ENCODE measurements at regions not wholly inside any gene's neighbourhood (a gene's known extent, or its start where the extent isn't known, plus 50 kb on each side); places are given as distances from the start of the nearest gene placed in this dataset.

DNA sequence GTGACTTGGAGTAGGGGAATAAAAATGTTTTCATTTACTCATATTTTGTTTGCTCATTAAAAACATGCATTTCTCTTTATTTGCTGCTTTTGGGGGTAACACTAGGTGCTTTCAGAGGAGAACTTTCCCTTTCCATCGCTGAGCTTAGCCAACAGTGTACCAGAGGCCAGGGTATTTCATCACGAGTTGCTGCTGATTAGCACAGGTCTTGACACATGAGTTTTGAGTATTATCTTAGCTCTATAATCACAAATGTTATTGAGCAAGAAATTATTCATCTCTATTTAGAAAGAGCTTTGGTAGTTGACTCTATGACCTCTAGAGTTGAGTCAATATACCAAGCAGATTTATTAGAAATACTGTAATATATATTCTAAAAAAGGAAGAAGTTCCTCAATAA, 375.9 kb downstream of the NXPH1 start:
- ATAC-seq = no peak
- DNase-seq = no peak
- Histone ChIP-seq H3K4me1 (ENCODE audit: low read depth) (no peaks in the 10 kb centered on the region), H3K4me3 (no peak overlapping the region), H3K36me3 (ENCODE audit: low read depth) (no peaks in the 10 kb centered on the region), H3K9me3 (no peaks in the 10 kb centered on the region)
- intact Hi-C loops (cut with DNase I, micrococcal nuclease) = no loop called here
- TF ChIP-seq, protein P1, sequence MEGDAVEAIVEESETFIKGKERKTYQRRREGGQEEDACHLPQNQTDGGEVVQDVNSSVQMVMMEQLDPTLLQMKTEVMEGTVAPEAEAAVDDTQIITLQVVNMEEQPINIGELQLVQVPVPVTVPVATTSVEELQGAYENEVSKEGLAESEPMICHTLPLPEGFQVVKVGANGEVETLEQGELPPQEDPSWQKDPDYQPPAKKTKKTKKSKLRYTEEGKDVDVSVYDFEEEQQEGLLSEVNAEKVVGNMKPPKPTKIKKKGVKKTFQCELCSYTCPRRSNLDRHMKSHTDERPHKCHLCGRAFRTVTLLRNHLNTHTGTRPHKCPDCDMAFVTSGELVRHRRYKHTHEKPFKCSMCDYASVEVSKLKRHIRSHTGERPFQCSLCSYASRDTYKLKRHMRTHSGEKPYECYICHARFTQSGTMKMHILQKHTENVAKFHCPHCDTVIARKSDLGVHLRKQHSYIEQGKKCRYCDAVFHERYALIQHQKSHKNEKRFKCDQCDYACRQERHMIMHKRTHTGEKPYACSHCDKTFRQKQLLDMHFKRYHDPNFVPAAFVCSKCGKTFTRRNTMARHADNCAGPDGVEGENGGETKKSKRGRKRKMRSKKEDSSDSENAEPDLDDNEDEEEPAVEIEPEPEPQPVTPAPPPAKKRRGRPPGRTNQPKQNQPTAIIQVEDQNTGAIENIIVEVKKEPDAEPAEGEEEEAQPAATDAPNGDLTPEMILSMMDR (IDR thresholded peaks at IDR 0.05) = no peak

DNA sequence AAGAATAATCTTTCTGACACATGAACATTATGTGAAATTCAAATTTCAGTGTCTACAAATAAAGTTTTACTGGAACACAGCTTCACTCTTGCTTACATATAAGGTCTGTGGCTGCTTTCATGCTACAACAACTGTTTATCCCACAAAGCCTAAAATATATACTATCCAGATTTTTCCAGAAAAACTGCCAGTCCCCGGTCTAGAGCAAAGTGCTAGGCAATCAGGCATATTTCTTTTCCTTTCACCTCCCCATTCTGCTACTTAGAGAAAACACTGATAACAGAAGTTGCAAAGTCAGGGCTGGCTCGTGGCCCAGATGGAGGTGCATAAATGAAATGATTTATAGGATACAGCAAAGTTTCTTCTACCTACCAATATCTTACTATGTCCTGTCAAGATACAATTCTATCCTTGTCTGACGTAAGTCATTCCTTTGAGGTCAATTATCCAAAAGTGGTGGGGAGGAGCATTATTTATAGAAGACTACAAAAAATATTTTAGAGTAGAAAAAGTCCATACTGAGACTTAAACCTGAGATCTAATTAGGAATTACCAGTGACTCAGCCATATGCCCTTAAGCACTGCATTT, 384.1 kb downstream of the NXPH1 start:
- ATAC-seq = no peak
- Histone ChIP-seq H3K4me1 (ENCODE audit: low read depth) (no peaks in the 10 kb centered on the region), H3K9me3 (no peaks in the 10 kb centered on the region), H3K4me3 (no peak overlapping the region), H3K36me3 (ENCODE audit: low read depth) (no peaks in the 10 kb centered on the region)
- TF ChIP-seq, protein P1 (IDR thresholded peaks at IDR 0.05) = no peak
- intact Hi-C loops (cut with DNase I, micrococcal nuclease) = no loop called here
- no peak for DNase-seq

DNA sequence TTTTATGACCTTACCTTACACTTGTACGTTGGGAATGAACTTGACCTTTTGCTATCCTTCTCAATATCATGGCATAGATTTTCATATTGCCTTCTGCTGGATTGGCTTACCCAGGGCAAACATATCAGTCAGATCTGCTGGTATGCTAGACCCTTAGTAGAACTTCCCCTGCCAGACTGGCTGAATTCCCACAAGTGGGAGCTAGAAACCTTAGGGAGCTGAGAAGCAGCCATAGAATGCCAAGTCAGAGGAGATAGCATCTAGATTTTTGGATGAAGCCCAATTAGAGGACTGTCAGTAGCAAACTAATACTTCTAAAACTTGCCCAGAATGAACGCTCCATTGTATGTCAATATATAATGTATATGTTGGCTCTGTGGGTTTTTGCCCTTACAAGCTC, 385.0 kb downstream of the NXPH1 start:
- TF ChIP-seq, protein P1 (IDR thresholded peaks at IDR 0.05) = no peak

DNA sequence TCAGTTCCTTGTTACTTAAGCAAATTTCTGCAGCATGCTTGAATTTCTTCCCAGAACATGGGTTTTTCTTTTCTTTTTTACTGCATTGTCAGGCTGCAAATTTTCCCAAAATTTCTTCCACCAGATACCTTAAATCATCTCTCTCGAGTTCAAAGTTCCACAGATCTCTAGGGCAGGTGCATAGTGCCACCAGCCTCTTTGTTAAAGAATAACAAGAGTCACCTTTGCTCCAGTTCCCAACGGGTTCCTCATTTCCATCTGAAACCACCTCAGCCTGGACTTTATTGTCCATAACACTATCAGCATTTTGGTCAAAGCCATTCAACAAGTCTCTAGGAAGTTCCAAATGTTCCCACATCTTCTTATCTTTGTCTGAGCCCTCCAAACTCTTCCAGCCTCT, 389.2 kb downstream of the NXPH1 start:
- H3K9me3 ChIP-seq = no peaks in the 10 kb centered on the region
- no peak for DNase-seq
- ATAC-seq = no peak
- H3K36me3 ChIP-seq (ENCODE audit: low read depth) = no peaks in the 10 kb centered on the region
- TF ChIP-seq, protein P1 (IDR thresholded peaks at IDR 0.05) = no peak
- H3K4me1 ChIP-seq (ENCODE audit: low read depth) = no peaks in the 10 kb centered on the region
- no peak overlapping the region for H3K4me3 ChIP-seq
- intact Hi-C loops (cut with DNase I, micrococcal nuclease) = no loop called here

More for the DNA sequence above, 385.0 kb downstream of the NXPH1 start:
- H3K36me3 ChIP-seq (ENCODE audit: low read depth) = no peaks in the 10 kb centered on the region
- no peaks in the 10 kb centered on the region for H3K4me1 ChIP-seq (ENCODE audit: low read depth)
- DNase-seq = no peak
- no peak for ATAC-seq
- no peaks in the 10 kb centered on the region for H3K9me3 ChIP-seq
- intact Hi-C loops (cut with DNase I, micrococcal nuclease) = no loop called here
- no peak overlapping the region for H3K4me3 ChIP-seq

DNA sequence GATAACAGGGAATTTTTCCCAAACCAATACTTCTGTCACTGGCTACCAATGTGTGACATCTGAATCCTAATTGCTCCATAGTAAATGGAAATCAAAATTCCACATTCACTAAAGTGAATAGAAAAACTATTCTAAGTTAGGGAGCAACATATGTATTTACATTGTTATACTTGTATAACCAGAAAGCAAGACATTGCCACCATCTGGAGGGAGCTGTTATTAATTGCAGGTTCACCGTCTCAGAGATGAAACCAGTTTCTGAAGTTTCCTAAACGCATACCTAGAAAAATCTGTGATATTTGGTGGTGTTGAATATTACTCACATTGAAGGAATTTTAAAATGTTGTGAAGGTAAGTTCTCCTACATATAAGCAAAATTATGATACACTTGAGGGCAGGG, 390.1 kb downstream of the NXPH1 start:
- no peak for ATAC-seq
- Histone ChIP-seq H3K4me3 (no peak overlapping the region), H3K36me3 (ENCODE audit: low read depth) (no peaks in the 10 kb centered on the region), H3K9me3 (no peaks in the 10 kb centered on the region), H3K4me1 (ENCODE audit: low read depth) (no peaks in the 10 kb centered on the region)
- TF ChIP-seq, protein P1 (IDR thresholded peaks at IDR 0.05) = no peak
- DNase-seq = no peak
- intact Hi-C loops (cut with DNase I, micrococcal nuclease) = no loop called here

- H3K9me3 ChIP-seq = no peaks in the 10 kb centered on the region
- DNase-seq (no peak), ATAC-seq (no peak)
- TF ChIP-seq, protein P1 (IDR thresholded peaks at IDR 0.05) = no peak
- no peaks in the 10 kb centered on the region for H3K4me1 ChIP-seq (ENCODE audit: low read depth)
- intact Hi-C loops (cut with DNase I, micrococcal nuclease) = no loop called here
- H3K4me3 ChIP-seq = no peak overlapping the region
- H3K36me3 ChIP-seq (ENCODE audit: low read depth) = no peaks in the 10 kb centered on the region
These were observed 393.9 kb downstream of the NXPH1 start for GRCh38 chr7:8827329-8827728.
